RPMI8226 (cell line): ENCODE measurements at regions not wholly inside any gene's neighbourhood (a gene's known extent, or its start where the extent isn't known, plus 50 kb on each side); places are given as distances from the start of the nearest gene placed in this dataset.
"Not testable (repeated sequence)": the region's sequence is repeated elsewhere in the genome, so short reads cannot be mapped to it uniquely, and the experiment has no call there.

Source experiments
- DNase-seq: peaks from one replicate; pipeline ENCODE4 v3.0.0-alpha.2; 2015

DNA sequence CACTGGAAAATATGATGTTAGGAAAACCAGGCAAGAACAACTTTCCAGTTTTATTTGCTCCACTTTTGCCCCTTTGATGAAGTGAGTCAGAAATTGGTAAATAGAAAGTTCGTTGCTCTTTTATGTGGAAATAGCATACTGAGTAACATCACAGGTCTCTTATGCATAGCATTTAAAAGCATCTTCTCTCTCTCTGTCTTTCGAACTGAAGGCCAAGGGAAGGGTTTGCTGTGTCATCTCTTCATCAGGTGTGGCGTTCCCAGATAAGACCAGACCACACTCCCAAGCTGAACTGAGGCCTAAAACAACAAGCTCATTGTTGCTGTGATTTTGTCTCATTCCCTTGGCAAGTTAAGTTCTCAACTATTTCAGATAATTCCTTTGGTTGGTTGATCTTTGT, 131.8 kb upstream of the GRB10 start:
- no peak for DNase-seq

DNA sequence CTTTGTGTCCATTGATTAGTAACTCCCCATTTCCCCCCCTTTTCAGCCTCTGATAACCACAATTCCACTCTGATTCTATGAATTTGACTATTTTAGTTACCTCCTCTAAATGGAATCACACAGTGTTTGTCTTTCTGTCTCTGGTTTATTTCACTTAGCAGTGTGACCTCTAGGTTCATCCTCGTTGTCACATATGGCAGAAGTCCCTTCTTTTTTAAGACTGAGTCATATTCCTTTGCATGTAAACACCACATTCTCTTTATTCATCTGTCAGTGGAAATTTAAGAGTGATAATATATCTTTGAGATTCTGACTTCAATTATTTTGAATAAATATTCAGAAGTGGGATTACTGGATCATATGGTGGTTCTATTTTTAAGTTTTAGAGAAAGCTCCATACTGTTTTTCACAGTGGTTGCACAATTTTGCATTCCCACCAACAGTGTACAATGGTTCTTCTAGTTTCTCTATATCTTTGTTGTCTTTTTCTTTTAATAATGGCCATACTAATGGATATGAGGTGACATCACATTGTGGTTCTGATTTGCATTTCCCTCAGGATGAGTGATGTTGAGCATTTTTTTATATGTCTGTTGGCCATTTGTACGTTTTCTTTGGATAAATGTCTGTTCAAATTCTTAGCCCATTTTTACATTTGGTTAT, 126.1 kb upstream of the GRB10 start:
- no peak for DNase-seq

DNA sequence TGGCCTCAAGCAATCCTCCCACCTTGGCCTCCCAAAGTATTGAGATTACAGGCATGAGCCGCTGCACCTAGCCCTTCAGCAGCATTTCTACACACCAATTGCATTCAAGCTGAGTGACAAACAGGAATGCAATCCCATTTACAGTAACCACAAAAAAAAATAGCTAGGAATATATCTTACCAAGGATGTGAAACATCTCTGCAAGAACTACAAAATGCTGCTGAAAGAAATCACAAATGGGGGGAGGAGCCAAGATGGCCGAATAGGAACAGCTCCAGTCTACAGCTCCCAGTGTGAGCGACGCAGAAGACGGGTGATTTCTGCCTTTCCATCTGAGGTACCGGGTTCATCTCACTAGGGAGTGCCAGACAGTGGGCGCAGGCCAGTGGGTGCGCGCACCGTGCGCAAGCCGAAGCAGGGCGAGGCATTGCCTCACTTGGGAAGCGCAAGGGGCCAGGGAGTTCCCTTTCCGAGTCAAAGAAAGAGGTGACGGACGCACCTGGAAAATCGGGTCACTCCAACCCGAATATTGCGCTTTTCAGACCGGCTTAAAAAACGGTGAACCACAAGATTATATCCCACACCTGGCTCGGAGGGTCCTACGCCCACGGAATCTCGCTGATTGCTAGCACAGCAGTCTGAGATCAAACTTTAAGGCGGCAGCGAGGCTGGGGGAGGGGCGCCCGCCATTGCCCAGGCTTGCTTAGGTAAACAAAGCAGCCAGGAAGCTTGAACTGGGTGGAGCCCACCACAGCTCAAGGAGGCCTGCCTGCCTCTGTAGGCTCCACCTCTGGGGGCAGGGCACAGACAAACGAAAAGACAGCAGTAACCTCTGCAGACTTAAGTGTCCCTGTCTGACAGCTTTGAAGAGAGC, 116.1 kb upstream of the GRB10 start:
- DNase-seq, result not testable (repeated sequence)

- DNase-seq, result not testable (repeated sequence)
These were observed 104.4 kb upstream of the GRB10 start for GRCh38 chr7:50887061-50887460.

DNA sequence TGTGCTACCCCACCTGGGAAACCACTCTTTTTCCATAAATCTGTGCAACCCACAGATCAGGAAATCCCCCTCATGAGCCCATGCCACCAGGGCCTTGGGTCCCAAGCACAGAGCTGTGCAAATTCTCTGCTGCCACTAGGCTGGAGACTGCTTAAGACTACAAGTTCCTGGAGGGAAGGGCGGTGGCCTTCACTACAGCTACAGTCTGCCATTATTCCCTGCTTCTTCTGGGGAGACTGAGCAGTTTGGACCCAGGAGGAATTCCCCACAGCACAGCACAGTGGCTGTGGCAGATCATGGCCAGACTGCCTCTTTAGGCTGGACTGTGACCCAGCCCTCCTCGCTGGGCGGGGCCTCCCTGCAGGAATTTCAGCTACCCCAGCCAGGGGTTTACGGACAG, 89.7 kb upstream of the GRB10 start:
- no peak for DNase-seq

DNA sequence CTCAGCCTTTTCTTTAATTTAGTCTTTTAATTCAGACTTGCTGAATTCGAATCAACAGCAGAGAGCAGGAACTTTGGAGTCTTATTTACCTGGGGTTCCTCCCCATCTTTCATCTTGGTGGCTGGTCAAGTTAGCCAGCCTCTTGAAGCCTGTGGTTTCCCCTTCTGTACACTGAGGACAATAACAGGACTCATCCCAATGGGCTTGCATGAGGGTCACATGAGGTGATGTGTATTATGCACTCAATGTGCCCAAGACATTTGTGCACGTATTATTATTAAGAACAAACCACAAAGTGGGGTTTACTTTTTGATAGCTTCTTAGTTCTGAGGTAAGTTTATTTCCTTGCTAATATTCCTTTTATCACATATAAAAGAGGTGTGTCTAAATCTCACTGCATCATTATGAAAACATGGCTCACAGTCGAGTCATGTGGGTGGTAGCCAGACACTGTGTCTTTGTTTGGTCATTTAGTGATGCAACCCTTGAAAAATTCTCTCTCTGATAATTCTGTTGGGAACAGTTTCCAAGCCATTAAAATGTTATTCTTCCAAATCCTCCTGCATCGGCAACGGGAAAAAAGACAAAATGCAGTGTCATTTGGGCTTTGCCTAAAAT, 86.5 kb upstream of the GRB10 start:
- DNase-seq, result no peak

DNA sequence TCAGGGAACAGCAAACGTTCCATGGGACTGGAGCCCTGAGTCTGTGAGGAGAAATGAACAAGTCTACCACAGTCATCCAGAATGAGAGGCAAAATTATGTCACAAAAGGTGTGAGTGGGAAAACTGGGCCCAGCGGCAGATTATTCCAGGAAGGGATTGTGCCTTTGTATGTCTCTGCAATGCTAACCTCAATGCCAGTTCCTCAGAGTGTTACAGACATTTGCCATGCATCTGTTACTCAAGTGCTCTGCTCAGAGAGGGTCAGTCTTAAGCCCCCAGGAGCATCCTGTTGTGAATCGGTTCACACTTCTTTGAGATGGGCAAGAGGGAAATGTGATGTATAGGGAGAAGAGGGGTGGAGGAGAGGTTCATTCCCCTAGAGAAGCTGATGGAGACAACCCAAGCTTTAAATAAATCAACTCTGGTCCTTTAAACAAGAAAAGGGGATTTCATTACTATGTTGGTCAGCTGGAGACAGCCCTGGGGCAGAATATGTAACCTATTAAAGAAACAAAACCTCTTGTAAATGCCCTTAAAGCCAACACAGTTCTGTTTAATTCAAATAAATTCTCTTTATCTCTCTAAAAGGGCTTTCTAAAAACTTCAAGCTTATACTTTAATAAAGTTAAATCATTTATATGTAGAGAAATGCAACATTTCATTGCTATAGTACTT, 85.9 kb upstream of the GRB10 start:
- no peak for DNase-seq

DNA sequence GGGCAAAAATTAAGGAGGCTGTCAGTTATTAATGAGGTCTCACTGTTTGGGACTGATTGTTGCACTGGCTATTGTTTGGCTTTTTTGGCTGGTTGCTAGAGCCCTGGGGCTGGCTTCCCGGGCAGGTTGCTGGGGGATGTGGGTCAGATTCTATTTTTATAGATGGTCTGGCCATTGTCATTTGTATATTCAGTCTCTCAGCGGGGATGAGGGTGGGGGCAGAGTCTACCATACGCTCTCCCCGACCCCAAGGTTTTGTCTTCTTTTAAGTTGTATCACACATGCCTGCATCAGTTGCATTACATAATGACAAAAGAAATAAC, 84.3 kb upstream of the GRB10 start:
- no peak for DNase-seq

DNA sequence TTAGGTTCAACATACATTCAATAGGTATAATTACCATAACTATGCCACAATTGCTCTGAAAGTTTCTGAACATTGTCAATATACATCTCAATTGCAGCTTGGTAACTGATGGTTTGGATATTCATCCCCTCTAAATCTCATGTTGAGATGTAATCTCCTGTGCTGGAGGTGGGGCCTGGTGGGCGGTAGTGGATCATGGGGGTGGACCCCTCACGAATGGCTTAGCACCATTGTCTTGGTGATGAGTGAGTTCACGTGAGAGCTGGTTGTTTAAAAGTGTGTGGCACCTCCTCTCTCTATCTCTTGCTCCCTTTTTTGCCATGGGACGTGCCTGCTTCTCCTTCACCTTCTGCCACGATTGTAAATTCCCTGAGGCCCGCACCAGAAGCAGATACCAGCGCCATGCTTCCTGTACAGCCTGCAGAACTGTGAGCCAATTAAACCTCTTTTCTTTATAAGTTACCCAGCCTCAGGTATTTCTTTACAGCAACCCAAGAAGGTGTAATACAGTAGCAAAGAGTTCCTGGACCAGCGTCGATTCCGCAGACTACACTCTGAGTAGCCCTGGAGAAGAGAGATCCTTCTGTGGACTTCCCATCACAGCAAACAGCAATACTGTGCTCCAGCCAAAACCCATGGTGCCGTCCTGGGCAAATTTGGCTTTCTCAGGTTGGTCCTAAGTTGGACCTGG, 83.8 kb upstream of the GRB10 start:
- no peak for DNase-seq

DNA sequence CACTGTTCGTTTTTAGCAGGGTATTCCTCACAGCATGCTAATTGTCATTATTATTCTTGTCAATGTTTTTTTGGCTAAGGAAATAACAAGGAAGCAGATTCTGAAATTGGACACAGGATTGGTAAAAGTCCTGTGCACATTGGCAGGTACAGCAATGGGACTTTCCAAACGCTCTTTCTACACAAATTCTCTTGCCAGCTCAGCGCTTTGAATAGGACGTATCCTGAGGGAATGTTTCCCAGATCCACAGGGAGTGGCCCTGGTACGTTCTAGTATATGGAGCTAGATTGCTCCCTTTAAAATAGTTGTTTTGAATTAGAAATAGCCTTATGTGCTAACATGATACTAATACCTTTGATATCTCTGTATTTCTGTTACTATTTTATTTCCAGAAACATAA, 82.8 kb upstream of the GRB10 start:
- DNase-seq, result no peak

GRCh38 chr7:50864694-50865093, 82.0 kb upstream of the GRB10 start:
- DNase-seq, result no peak

DNA sequence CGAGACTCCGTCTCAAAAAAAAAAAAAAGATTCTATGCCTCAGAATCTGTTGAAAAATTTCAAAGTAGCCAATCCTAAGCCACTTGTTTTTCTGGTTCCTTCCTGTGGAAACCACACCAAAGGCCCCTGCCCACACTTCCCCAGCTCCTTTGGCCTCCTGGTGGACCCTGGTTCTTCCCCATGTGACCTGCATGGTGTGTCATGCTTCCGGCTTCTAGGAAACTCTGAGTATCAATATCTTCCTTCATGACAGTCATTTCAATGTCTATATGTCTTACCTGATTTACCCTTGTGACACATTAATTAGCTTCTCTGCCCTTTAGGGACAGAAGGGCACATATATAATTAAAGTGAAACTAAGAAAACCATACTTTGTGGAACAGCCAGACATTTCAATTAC, 80.4 kb upstream of the GRB10 start:
- no peak for DNase-seq

GRCh38 chr7:50862302-50862701, 79.6 kb upstream of the GRB10 start:
- DNase-seq, result no peak

DNA sequence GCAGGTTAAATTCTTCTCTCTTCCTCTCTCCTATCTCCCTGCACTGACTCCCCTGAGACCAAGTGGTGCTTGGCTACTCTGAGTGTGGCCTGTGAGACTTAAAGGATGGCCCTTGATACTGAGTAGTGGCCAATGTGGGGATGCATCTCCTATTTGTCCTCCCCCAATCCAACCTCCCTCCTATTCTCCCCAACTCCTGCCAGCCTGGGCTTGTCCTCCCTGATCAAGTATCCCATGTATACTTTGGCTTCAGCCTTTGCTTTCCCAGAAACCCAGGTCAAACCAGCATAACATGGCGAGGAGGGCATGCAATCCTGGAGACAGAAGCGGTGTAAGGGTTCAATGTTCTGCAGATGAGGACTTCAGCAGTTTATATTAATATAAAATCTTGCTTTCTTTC, 77.9 kb upstream of the GRB10 start:
- DNase-seq, result no peak

- DNase-seq, result no peak
These were observed 77.5 kb upstream of the GRB10 start for GRCh38 chr7:50860174-50860573.

- no peak for DNase-seq
These were observed 76.0 kb upstream of the GRB10 start for GRCh38 chr7:50858528-50859245.

GRCh38 chr7:50857804-50858489, 75.3 kb upstream of the GRB10 start:
- DNase-seq, result no peak

DNA sequence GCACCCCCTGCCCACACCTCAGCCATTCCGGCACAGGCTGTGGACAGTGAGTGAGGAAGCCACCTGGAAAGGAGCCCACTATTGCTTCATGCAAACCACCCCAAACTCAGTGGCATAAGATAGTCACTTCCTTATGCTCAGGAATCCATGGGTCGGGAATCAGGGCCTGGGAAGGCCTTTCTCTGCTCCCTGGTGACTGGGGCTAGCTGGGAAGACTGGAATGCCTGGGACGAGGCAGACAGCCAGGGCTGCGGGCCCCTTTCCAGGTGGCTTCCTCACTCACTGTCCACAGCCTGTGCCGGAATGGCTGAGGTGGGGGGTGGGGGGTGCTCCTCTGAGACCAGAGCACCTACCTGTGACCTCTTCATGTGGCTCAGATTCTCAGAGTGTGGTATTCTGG, 74.1 kb upstream of the GRB10 start:
- no peak for DNase-seq

DNA sequence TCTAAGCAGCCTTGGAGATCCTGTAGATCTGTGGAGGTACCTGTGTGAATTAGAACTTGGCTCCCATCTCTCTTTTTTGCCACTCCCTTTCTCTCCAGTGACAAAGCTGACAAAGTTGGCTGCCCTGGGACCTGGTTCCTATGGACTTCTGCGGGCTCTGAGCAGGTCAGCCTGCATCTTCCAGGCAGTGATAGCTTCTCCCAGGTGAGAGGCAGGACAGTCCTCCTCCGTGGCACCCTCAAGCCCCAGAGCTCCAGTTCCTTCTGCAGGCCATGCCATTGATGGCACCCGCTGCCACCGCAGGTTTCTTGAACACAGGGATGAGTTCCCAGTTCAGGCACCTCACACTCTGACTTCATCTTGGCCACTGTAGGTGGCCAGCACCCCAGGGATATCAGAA, 73.5 kb upstream of the GRB10 start:
- no peak for DNase-seq

GRCh38 chr7:50855526-50855925, 72.8 kb upstream of the GRB10 start:
- no peak for DNase-seq

DNA sequence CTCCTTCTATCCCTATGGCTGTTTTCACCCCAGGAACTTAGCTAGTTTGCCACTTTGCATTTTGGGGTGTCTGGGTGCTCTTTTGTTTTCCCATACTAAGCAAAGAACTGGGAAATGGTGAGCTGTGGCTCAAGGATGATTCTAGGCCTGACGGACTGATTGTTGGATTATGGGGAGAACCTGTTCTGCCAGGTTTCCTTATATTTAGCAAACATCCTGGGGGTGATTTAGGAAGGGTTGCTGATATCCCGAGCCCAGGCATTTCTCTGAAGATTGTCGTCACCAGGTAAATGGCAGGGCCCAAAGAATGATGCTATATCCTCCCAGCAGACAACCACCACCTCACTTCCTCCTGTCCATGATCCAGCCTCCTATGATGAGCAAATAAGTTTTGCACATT, 72.1 kb upstream of the GRB10 start:
- DNase-seq, result no peak

- DNase-seq, result no peak
These were observed 71.6 kb upstream of the GRB10 start for GRCh38 chr7:50854247-50854646.
